Muscle of back (tissue), 3 donors: ENCODE measurements at regions not wholly inside any gene's neighbourhood (a gene's known extent, or its start where the extent isn't known, plus 50 kb on each side); places are given as distances from the start of the nearest gene placed in this dataset.

Experiments
- DNase-seq, 3 donors: peaks; one replicate each; pipeline versions ENCODE4 v3.0.0 to v3.0.0-alpha.2; 2013

DNA sequence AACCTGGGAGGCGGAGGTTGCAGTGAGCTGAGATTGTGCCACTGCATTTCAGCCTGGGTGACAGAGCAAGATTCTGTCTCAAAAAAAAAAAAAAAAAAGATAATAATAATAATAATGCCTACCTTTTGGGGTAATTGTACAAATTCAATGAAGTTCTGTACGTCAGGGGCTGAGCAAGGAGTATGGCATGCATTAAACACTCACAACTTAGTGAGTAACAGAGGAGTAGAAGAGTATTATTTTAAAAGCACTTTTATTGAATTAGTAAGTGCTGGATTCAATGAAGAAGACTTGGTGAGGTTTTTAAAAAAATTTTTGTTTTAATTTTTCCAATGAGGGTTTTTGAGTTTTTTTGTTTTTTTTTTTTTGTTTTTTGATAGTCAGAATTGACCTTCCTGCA is 783.6 kb upstream of the TBX3 start:
- DNase-seq: no peak

DNA sequence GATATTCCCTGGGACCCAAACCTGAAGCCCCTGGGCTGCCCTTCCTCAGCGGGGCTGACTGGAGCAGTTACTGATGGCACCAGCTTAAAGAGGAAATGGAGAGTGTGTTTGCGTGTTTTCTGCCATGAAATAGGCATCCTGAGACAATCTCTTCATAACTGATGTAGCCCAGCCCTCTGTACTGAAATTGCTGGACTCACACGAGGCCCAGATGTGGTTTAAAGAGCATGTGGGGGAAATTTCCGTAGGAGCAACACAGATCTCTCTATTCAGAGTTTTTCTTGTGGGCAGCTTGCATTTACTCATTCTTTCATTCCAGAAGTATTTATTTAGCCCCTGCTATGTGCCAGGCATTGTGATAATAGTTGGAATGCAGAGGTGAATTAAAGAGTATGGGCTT is 782.1 kb upstream of the TBX3 start:
- DNase-seq: peak in 1 of 3 donors; percentile 44

DNA sequence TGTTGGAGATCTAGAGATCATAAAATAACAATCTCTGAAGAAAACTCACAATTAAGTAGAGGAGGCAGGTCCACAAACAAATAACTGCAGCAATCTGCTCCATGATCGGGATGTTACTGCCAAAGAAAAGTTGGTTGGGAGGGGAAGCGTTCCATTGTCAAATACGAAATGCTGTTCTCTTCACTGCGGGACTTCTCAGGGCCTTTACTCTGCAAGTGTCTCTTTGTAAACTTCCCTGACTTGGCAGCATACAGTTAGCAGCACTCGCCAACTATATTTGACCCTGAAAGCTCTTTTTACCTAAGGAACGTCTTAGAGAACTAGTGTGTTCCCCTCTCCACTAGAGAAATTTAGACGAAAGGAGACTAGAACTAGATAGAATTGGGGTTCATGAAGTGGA is 780.7 kb upstream of the TBX3 start:
- peak in 1 of 3 donors; percentile 41 for DNase-seq

DNA sequence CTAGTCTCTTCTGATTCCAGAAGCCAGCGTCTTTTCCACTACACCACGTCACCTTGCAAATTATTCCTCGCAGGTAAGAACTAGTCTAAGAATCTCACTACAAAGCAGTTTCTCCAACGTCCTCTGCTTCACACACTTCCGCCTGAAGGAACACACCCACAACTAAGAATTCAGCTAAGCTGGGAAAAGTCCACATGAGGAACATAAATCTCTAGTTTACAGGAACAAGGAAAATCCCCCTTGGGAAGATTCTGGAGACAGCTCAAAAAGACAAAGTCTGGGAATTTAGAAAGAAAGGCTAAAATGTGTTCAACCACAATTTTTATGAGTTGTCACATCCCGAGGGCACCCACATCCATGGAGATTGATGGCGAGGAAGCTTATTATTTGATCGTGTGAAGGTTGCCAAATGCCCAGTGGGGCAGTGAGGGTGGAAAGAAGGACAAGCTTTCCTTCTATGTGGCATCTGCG is 780.2 kb upstream of the TBX3 start:
- DNase-seq: peak in 1 of 3 donors; percentile 61

DNA sequence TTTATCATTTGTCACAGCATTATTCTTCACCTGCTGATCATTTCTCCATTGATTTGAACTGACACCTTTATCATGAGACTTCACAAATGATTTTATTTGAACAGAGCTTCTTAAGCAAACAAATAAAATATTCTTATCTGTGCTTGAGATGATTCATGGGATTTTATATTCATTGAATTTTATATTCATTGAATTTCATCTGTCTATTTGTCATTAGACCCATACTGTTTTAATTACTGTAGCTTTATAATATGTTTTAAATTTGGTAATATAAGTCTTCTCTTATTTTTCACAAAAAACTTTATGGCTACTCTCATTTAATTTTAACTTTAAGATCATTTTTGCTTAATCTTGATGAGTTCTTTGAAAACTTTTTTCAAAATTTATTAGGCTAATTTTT is 777.4 kb upstream of the TBX3 start:
- DNase-seq: no peak

DNA sequence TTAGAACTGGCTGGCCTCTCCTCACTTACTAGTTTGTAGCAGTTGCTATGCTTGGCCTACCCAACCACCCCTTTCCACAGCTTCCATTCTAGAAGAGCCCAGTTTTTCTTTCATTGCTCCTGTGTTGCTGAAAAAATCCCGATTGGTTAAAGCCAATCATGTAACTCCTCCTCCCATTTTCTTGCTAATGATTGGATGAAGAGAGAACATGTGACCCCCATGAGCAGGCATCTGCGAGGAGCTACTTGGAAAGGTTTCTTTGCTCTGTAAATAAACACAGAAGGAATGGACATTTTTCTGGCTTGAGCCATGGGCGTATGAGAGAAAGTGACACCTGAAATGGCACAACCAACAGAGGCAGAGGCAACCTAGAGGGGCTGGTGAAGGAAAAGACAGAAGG is 773.8 kb upstream of the TBX3 start:
- no peak for DNase-seq

DNA sequence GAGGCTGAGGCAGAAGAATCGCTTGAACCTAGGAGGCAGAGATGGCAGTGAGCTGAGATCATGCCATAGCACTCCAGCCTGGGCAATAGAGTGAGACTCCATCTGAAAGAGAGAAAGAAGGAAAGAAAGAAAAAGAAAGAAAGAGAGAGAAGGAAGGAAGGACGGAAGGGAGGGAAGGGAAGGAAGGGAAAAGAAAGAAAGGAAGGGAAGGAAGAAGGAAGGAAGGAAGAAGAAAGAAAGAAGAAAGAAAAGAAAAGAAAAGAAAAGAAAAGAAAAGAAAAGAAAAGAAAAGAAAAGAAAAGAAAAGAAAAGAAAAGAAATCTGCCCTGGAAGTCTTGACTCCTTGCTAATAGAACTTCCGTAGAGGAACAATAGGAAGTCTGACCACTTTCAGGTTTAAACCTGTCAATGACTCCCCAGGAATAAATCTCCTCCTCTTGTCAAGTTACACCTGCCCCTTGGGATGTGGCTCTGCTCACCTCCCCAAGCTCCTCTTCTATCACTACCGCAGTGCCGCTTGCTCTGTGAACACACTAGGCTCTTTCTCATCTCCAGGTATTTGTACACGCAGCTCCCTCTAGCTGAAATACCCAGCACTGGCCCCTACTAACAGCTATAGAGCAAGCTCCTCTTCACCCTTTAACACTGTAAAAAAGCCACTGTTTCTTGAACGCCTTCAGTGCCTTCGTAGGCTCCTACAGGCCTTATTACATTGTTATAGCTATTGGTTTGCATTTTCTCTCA is 773.1 kb upstream of the TBX3 start:
- no peak for DNase-seq

DNA sequence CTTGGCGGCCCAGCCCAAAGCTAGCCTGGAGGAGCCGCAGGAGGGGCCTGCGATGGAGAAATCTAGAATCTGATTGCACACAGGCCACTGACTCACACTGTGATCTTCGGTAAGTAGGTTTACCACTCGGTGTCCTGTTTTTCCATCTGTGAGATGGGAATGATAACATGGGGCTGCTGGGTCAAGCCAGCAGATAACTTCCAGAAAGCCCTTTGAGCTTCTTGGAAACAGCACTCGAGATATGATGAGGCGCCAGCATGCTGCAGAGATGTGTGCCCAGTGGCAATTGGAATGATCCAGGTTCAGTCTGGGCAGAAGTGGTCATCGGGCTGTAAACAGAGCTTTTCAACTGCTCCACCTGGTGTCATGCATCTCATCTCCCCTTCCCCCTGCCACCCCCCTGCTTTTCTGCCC is 771.3 kb upstream of the TBX3 start:
- DNase-seq: no peak

DNA sequence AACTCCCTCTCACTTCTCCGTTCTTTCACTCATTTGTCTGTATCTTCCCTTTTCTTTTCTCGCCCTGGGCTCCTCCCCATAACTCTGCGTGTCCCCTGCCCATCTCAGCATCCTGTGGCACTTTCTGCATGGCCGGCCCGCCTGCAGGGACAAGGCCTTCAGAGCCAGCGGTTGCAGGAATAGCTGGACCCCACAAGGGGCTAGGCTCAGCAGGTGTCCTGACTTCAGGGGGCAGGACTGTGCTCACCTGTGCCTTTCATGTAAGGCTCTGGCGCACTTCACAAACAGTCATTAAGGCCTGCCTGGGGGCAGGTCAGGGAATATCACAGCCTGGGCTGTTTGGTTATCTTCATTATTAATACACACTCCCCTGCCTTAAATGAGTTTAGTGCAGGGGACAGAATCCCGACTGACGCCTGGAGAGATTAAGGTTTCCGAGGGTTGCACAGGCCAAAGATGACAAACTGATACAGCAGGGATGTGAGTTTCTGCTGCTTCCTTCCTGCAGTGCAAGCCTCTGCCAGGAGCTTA is 768.8 kb upstream of the TBX3 start:
- no peak for DNase-seq

DNA sequence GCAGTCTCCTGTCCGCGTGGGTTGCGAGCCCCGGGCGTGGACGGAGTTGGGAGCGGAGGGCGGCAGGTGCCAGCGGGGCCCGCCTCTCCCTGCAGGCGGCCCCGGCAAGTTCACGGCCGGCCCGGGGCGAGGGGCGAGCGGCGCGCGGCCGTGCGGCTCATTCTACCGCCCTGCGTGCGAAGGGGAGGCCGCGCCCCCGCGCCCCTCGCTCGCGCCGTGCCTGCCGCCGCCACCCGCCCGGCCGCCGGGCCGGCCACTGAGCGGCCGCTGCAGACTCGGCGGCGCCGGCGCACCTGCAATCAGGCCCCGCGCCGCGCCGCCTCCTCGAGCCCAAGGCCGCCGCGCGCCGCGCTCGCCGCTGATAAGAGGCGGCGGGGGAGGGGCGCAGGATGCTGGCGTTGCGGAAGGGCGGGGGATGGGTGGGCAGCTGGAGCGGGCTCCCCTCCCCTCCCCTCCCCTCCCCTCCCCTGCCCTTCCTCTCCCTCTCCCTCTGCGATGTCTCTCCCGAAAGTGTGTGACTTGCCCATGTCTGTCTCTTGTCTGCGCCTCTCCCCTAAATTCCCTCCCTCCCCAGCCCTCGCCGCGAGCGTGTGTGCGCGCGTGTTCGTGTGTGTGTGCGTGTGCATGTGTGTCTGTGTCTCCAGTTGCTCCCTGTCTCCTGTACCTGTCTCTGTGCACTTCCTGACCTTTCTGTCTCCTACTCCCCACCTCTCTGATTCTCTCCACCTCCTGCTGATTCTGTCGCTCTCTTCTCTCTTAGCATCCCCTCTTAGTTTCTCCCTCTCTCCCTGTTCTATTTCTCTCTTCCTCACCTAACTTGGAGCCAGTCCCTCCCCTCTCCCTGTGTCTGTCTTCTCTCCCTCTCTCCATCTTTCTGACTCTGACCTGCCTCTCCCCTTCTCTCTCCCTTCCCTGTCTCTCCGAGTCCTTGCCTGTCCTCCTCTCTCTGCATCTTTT is 768.1 kb upstream of the TBX3 start:
- peak; percentile 13 to 63 (median 22) for DNase-seq

DNA sequence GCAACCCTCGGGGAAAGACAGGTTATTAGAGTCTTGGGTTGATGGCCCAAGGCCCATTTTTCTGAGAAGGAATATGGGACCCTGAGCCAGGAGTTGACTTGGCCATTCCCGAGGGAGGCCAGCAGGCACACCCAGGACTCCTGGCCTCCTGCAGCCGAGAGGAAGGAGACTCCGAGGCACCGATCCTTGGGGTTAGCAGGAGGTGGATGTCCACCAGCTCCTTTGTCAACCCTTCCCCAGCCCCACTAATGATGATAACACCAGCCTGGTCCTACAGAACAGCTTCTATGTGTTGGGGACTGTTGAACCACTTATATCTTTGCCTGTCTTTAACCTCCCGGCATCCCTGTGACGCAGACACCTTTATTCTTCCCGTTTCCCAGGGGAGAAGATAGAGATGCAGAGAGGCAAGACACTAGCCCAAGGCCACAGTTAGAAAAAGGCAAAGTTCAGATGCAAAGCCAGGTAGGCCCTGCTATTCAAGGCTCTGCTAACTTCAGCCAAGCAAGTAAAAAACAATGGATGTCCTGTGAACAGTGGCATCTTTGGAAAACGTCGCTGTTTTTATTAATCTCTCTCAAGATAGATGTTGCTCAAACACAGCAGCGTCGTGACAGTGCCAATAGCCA is 767.3 kb upstream of the TBX3 start:
- peak in 1 of 3 donors; percentile 32 for DNase-seq

DNA sequence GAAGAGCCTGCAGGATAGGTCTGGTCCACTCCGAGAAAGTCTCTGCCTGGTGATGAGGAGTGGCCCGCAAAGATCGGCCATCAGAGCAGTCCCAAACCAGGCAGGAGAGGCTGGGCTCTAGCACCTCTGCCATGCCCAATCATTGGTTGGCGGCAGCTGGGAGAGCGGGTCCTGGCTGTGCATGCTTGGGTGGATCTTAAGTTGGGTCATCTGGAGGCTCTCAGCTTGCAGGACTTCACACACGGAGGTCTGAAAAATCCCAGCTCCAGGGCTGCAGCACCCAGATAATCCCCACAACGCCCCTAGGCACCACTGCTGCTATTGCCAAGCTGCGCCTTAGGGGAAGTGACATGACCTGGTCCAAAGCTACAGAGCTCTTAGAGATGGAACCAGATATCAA is 766.7 kb upstream of the TBX3 start:
- no peak for DNase-seq

DNA sequence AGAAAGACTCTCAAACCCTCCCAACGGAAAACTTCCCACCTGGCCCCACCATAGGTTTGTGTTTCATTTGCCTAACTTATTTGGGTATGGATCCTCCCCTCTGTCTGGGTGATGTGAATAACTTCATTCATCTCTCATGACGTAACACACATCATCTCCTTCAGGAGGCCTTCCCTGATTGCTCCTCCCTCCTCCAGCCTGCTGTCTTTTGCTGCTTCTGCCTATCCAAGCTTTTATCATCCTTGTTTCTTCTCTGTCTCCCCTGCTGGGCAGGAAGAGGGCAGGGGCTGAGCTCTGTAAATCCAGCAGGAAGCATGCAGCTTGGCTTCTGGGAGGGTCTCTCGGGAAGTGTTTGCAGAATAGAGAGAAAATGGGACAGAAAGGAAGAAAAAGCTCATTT is 766.0 kb upstream of the TBX3 start:
- no peak for DNase-seq

DNA sequence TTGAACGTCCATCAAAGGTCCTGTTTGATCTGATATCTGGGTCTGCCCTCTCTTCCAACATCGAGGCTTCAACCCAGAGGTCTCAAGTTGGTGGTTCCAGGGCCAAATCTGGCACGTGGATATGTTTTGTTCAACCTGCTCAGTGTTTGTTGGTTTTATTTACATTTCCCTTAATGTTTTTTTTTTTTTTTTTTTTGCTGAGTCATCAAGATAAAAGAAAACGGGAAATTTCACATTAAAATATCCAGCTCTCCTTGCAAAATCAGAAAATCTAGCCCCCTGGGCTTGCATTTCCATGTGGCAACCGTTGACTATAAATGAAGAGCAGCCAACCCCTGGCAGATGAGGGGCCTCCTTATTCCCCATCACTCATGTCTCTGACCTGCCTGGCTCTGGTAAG is 765.6 kb upstream of the TBX3 start:
- no peak for DNase-seq

DNA sequence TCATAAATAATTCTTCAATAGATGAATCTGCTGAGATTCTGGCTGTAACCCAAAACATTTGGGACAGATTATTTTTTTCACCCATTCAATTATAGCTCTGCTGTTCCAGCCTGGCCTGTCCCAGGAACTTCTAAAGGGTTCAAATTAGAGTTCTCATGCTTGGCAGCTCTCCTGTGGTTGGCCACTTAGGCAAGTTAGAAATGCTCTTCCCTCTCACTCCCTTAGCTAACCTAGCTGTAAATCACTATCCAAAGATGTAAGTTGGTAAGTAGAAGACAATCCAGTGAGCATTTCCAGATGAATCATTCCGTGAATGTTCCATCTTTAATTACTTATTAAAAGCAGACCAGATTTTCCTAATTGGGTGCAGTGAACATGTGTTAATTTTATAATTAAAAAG is 760.4 kb upstream of the TBX3 start:
- DNase-seq: peak in 1 of 3 donors; percentile 37

DNA sequence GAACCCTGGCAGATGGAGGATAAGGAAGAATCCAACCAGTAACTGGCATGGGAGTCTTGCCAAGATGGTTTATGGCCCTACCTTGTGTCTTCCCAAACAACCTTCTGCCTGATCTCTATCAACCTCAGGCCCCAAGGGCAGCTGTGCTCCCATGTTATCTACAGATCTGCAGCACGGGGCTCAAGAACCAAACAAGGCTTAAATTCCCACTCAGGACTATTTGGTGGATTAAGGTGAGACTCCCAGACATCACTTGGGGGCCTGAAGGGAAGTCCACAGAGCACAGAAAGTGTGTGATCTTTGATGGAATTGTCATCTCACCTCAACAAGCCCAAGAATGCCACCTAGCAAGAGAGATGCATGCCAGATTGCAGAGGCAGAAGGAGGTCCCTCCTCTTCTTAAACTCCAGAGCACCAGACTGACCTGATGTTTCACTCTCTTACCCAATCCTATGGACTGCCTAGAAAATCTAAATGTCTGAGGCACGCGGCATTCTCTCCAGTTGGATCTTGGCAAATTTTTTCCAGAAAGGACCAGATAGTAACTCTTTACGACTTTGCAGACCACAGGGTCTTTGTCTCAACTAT is 759.5 kb upstream of the TBX3 start:
- no peak for DNase-seq

DNA sequence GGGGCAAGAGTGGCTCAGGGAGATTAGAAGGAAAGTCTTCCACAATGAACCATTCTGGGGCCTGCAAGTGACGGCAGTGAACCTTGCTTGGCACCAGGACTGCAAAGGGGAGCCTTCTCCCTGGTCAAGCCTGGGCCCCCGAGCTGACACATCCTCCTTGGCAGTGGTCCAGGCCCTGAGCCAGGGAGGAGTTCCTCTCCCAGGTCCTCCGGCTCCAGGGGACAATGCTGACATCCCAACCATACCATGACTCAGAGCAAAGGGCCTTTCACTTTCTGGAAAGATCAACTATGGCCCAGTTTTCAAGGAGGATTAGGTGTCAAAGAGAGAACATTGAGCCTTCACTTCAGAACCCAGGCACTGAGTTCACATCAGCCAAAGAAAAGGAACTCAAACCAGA is 756.5 kb upstream of the TBX3 start:
- DNase-seq: peak in 1 of 3 donors; percentile 55

DNA sequence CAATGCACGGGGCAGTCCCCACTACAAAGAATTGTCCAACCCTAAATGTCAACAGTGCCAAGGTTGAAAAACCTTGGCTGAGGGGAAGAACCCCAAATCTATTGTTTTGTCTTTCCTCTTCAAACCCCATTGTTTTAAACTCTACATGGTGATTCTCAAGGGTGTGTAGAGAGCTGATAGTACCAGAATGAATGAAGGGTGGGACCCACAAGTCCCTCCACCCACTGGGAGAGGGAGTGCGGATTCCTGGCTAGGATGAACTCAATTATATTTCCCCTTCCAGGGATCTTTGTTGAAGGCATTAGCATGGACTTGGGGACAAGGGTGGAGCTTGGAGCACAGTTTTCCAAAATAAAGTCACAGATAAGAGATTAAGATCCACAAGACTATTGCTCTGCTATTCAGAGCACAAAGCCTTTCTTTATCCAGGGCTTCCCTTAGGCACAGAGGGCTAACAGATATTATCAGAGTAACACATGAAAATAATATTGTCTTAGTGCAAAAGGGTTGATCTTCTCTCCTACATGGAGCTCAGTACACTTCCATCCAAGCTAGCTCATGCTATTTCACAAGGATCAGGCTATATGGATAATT is 755.1 kb upstream of the TBX3 start:
- DNase-seq: no peak

DNA sequence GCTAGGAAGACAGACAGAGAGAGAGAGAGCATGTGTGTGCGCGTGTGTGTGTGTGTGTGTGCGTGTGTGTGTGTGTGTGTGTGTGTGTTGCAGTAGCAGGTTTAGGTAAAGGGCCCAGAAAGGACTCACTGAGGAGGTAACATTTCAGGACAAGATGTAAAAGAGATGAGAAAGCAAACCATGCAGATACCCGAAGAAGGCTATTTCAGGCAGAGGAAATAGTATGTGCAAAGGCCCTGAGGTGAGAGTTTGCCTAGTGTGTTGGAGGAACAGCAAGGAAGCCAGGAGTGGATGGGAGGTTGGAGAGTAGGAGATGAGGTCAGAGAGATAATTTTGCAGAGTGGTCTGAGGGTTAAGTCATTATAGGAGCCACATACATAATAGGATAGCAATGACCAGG is 754.3 kb upstream of the TBX3 start:
- DNase-seq: no peak

DNA sequence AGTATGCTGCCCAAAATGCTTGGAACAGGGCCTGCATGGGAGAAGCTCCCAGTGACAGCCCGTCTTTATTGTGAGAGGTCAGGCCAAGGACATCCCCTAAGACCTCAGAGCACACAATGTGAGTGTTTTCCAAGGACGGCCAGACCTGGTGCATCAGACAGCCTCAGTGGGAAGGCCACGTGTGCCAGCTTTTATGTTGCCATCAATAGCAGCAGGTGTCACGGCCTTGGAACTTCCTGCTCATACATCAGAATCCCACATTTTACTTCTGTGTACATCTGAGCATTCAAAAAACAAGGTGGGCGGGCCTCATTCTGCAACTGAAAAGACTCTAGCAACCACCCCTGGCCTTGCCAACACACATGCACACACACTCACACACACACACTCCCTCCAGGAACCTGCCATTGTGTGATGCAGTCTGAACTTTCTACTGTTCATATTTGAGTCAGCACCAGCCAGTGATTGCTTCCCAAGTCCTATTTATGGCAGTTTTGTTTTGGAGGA is 753.1 kb upstream of the TBX3 start:
- DNase-seq: no peak

DNA sequence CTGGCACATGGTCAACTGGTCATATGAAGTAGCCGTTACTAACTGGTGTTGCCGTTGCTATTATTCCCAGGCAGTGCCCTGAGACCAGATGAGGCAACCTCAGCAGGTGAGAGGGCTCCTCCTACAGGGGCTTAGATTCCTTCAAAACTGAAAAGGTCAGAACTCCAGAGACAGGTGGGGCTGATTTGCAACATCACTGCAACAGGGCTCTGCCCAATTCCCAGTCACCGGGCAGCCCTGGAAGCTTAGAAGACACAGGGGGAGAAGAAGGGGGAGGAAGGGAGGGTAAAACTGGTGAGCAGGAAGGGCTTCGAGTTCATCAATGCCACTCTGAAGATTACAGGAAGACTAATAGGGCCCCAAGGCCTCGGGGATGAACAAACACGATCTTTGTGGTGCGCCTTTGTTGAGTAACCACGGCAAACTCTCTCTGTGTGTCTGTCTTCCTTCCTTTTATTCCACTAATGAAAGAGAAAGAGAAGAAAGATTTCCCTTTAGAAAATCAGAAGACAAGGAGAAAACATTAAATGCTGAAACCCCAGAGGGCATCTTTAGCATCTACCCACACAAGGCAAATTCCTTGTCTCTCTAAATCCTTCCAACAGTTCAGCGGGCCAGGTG is 749.1 kb upstream of the TBX3 start:
- no peak for DNase-seq
